RCC 7860 (cell line): ENCODE measurements at regions not wholly inside any gene's neighbourhood (a gene's known extent, or its start where the extent isn't known, plus 50 kb on each side); places are given as distances from the start of the nearest gene placed in this dataset.
"Not testable (repeated sequence)": the region's sequence is repeated elsewhere in the genome, so short reads cannot be mapped to it uniquely, and the experiment has no call there.

Source experiments
- DNase-seq: peaks from one replicate; pipeline ENCODE4 v3.0.0-alpha.2; 2015; ENCODE audit warnings: low spot score
- FAIRE-seq: peaks from 2 replicates; lab custom pipeline; 2012; peaks lifted over from hg19 to GRCh38; lab: Jason Lieb, UNC

DNA sequence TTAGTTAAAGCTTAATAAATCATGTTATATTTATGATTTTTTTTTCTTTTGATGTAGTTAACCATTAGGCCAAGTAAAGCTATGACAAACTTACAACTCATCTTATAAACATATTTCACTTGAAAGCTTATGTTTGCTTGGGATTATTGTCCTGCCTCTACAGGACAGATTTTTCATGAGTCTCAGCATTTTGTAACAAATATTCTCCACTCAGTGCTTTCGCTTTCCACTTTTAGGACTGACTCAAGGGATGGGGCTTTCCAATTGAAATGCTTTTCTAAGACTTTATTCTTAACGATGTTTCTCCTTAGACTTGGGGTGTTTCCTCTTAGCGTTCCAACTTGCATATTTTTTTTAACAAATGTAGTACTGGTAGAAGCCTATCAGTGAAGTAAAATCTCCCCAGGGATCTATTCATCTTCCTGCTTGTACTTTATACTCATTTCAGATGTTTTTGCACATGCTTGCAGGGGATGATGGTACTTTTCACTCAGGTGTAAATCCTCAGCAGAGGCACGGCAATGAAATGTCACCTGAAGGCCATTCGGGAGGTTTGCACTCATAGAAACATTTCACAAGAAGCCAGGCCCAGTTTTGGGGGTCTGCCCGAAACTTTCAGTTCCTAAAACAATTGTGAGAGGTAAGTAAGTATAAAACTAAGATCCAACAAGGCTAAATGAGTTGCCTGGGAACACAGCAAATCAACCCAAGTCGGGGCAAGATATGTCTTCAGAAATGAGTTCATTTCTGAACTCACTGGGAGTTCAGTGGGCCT is 298.1 kb upstream of the FOXQ1 start:
- no peak for DNase-seq
- FAIRE-seq: no peak

DNA sequence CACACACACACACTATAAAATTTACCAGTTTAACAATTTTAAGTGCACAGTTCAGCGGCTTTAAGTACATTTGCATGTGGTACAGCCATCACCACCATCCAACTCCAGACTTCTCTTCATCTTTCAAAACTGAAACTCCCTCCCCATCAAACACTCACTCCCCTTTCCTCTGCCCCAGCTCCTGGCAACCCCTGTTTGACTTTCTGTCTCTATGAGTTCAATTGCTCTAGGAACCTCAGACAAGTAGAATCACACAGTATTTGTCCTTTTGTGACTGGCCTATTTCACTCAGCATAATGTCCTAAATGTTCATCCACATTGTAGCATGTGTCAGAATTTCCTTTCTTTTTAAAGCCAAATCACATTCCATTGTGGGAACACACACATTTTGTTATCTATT is 302.8 kb upstream of the FOXQ1 start:
- FAIRE-seq (no peak), DNase-seq (no peak)

DNA sequence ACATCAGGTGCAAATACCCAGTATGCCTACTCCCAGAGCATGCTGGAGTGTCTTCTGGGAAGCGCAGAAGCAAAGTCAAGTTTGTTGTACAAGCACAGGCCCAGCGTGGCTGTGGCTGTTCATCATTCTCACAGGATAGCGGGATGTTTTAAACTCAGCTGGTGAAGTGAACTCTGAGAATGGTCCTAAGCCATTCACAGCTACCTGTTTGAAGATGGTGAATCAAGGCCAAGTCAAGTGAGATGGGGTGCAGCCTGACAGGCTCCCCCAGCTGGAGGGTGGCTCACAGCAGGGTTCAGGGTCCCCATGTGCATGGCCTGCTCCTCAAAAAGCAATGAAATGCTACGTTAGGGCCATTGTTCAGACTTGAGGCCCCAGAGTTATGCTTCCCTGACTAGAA is 304.7 kb upstream of the FOXQ1 start:
- DNase-seq (no peak), FAIRE-seq (no peak)

DNA sequence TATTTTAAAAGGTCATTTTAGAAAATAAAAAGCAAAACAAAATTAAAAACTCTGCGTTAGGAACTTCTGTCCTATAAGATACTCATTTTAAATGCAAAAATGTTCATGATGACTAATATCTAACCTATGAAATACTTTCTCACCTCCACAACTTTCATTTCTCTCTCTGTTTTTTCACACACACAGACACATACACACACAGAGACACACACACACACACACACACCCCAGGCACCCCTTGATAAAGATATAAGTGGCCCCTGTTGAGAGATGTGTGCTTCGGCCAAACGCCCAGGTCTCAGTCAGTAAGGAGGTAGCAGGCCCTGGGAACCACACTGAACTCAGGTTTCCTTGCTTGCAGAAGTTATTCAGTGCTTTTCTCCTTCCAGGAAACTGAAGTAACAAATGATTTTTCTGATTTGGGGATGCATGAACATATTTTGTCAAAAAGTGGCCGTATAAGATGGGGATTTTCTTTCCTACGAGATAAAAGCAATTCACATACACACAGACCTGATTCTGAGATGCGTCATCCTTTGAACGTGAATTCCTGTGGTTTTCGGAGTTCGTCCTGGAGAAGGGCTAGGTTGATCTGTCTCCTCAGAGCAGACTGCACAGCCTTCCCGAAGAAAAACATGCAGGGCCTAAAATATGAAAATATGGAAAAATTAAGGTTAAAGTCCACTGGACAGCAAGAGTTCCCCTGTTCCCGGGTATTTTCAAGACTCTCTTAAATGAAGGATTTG is 306.8 kb upstream of the FOXQ1 start:
- DNase-seq: peak; percentile 47

GRCh38 chr6:1003394-1004160 is 308.3 kb upstream of the FOXQ1 start:
- FAIRE-seq: no peak
- no peak for DNase-seq

More for the DNA sequence above, 306.8 kb upstream of the FOXQ1 start:
- peak; percentile 77 for FAIRE-seq

- no peak for FAIRE-seq
Observed at GRCh38 chr6:1002989-1003388, 308.9 kb upstream of the FOXQ1 start.

GRCh38 chr6:1001655-1002349 is 308.9 kb upstream of the EXOC2 start:
- no peak for FAIRE-seq
- no peak for DNase-seq

More at GRCh38 chr6:1002989-1003388, 308.9 kb upstream of the FOXQ1 start:
- DNase-seq: no peak

- no peak for FAIRE-seq
- DNase-seq: no peak
Observed at GRCh38 chr6:999552-999951, 306.6 kb upstream of the EXOC2 start.

DNA sequence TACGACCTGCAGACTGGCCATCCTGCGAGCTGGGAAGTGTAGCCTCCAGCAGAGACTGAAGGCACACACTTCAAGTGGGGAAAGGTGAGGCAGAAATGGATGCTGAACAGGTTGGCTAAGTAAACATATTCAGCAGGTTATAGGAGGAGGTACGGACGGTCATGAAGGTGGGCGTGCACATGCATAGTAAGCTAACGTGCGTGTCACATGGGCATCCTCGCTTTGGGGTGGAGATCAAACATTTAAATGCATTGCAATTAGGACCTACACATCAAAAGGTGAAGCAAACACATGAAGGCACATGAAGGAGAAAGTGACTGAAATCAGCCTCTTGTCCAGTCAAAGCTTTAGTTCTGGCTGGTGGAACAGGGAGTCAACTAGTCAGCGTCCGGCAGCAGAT is 305.6 kb upstream of the EXOC2 start:
- FAIRE-seq (no peak), DNase-seq (no peak)

- FAIRE-seq: no peak
Observed at GRCh38 chr6:996271-996852, 303.4 kb upstream of the EXOC2 start.

DNA sequence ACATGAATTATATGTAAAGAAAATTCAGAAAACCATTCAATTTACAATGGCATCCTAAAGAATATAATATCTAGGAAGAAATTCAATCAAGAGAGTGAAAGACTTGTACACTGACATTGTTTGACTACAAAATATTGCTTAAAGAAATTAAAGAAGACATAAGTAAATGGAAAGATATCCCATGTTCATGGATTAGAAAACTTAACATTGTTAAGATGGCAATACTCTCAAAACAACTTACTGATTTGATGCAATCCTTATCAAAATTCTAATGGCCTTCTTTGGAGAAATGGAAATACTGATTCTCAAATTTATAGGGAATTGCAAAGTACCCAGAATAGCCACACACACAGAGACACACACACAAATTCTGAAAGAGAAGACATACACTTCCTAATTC is 298.3 kb upstream of the EXOC2 start:
- FAIRE-seq: no peak
- DNase-seq: no peak

More at GRCh38 chr6:996271-996852, 303.4 kb upstream of the EXOC2 start:
- DNase-seq: no peak

DNA sequence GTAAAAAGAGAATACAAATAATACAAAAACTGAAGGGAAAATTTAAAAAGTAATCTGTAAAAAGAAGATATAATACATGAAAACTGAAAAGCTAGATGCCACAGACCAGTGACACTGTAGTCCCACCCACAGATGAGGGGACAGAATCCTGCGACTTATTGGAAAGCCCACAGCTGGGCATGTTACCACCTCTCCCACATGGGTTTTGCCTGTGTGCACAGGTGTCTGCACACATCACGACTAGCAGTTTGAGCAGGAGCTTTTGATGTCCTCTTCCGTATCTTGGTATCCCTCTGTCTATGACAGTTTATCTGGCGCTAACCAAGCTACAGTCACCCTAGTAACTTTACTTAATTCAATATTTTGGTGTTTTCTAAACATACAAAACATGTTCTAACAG is 291.1 kb upstream of the EXOC2 start:
- FAIRE-seq: no peak
- no peak for DNase-seq

DNA sequence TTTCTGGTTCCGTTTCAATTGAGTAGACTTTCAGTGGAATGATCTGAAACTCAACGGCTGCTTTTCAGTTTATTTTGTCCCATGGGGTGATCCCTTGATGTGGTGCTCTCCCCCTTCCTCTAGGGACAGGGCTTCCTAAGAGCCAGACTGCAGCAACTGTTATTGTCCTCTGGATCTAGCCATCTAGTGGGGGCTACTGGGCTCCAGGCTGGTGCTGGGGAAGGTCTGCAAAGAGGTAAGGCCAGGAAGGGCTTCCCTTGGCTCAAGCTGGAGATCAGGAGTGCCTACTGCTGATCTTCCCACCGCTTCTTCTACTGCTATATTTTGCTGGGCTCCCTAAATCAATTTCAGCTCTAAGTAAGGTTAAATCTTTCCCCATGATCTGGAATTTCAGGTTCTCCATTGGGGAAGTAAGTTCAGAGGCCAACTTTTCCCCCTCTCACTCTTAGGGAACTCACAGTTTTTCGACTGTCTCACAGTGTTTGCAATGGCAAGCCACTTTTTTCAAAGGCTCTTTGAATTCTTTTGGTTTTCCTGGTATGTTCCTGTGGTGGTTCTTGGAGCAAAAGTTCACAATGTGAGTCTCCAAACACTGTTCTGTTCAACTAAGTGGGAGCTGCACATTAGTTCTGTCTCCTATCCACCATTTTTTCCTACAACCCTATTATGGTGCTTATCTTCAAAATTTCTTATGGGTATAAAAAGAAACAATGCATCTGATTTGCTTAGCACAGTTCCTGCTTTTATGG is 286.2 kb upstream of the EXOC2 start:
- DNase-seq: no peak
- no peak for FAIRE-seq

GRCh38 chr6:977226-977625 is 284.3 kb upstream of the EXOC2 start:
- FAIRE-seq, DNase-seq: not testable (repeated sequence)

DNA sequence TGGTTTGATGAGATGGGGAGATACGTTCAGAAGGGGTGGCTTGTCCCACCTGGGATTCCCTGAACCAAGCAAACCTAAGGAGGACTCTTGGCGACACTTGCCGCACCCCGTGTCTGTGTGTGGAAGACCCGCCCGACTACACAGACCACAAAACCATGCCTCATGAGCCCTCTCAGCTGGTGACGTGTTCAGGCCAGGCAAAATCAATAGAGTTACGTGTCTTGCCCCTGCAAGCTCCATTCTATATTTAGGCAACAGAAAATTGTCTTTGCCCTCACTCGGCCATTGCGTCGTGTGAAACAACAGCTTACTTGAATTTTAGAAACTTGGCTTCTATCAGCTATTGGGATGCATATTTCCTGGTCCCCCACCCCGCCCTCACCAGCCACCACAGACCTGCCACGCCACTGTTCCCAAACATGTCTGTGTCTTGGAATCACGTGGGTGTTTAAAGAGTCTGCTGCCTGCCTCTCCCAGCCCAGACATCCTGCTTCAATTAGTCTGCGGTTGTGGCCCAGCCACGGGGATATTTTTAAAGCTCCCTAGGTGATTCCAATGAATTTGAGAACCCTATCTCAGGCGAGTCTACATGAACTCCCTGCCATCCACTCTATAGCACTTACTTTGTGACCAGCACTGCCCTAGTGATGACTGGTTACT is 279.2 kb upstream of the EXOC2 start:
- FAIRE-seq: no peak

GRCh38 chr6:968791-969190 is 275.9 kb upstream of the EXOC2 start:
- DNase-seq (no peak), FAIRE-seq (no peak)

More for the DNA sequence above, 279.2 kb upstream of the EXOC2 start:
- no peak for DNase-seq

GRCh38 chr6:967701-968100 is 274.8 kb upstream of the EXOC2 start:
- FAIRE-seq (no peak), DNase-seq (no peak)

DNA sequence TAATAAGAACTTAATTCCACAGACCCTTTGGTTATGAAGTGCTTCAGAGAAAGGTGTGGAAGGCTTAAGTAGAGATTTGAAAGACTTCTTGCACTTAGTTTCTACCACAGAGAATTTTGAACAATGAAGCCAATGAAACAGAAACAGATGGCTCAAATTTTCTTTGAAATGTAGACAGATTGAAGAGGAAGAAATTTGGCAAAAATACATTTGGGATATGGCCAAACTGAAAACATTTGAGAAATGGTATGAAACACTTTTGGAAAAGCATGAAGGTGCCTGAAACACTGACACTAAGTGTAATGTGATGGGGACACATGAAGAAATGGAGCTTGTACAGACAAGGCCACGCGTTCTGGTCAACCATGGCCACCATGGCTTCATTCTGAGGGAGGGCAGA is 272.4 kb upstream of the EXOC2 start:
- FAIRE-seq: no peak
- DNase-seq: no peak

DNA sequence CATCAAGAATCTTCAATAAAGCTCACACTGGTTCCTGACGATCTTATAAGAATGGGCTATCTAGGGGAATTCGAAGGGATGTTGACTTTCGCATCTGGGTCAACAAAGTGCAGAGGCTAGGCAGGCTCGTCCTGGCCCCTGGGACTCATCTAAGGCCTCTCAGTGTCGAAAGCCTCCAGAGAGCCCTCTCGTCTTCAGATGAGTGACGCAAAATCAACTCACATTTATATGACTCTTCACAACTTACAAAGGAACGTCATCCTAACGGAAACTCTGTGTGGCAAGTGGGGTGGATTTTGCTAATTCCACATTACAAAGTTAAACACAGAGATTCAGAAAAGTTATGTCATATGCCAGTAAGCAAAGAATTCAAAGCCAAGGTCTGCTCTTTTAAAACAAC is 270.5 kb upstream of the EXOC2 start:
- no peak for FAIRE-seq
- DNase-seq: no peak
